ENCODE measurements at regions not wholly inside any gene's neighbourhood (a gene's known extent, or its start where the extent isn't known, plus 50 kb on each side); places are given as distances from the start of the nearest gene placed in this dataset.

DNA sequence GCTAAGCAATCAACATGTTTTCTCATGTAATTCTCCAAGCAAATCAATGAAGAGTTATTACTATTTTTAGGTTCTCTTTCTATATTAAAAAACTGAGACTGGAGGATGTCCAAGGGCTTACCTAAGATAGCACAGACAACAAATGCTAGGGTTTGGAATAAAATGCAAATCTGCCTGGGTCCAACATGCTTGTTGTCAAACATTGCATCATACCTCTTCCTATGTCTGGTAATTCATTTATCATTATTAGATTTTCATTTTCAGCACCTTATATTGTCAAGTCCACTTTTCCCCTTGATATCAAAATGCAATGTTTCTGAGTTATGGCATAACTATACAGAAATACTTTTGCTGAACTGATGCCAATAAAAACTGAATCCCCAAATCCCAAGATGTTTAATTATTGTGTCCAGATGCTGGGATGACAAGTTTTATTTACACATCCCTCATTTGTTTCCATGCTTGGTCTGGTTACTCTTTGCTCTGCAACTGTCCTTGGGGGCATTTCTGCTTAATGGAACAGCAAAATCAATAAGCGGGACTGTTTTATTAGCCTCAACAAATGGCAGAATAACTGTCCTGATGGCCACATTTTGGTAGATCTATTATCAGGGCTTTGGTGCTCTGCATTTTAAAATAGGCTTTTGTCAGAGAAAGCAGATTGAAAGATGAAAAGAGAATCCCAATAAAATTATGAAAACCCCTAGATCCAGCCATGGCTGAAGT lies 86.0 kb downstream of the C11orf87 start:
- H3K4me1 ChIP-seq (ENCODE audit: insufficient read depth, low read length) = no peaks in the 10 kb centered on the region
- H3K27me3 ChIP-seq (ENCODE audit: control insufficient read depth in 1 of 2, insufficient read depth in 2 of 2, low read length in 2 of 2) = no peaks in the 10 kb centered on the region
- 0% methylated on average over 1 of the region's 1 CpG for WGBS (ENCODE audit: low lambda C conversion rate)
- no peak overlapping the region for H3K4me3 ChIP-seq (replicated peaks in 1 of 3; ENCODE audit: insufficient read depth in 1 of 3, low read depth in 2 of 3, low read length in 3 of 3)
- FAIRE-seq (no peak), ATAC-seq (no peak), DNase-seq (ENCODE audit: low spot score) (no peak)
- BruUV-seq (replicated peaks) = no TSS peak
- CTCF ChIA-PET (ENCODE audit: low intra/inter-chr PET ratio, low total read pairs) = no interaction called here
- in situ Hi-C loops (cut with HindIII; ENCODE audit: extremely low pct_ligation_motif_present, low pct_unique_long_range_greater_than_20kb) = no loop called here
- intact Hi-C loops (cut with micrococcal nuclease; ENCODE audit: unreplicated experiment) = no loop called here
- TF ChIP-seq, protein P1, sequence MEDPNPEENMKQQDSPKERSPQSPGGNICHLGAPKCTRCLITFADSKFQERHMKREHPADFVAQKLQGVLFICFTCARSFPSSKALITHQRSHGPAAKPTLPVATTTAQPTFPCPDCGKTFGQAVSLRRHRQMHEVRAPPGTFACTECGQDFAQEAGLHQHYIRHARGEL (CRISPR knock-in tag; IDR thresholded peaks at IDR 0.05) = no peak
- TF ChIP-seq ZC3H13 (CRISPR knock-in tag; IDR thresholded peaks at IDR 0.05) (no peak), SNRNP70 (IDR thresholded peaks at IDR 0.05; ENCODE audit: low read depth, low read length) (no peak), MAFF (IDR thresholded peaks at IDR 0.05; ENCODE audit: low read depth, low read length) (no peak), MTF1 (CRISPR knock-in tag; IDR thresholded peaks at IDR 0.05) (no peak), NCOA2 (CRISPR knock-in tag; IDR thresholded peaks at IDR 0.05) (no peak), ZNF839 (CRISPR knock-in tag; IDR thresholded peaks at IDR 0.05; ENCODE audit: borderline replicate concordance) (no peak), SRSF1 (optimal IDR thresholded peaks at IDR 0.05; ENCODE audit: low read depth, low read length) (no peak)
- TF ChIP-seq, protein P2, sequence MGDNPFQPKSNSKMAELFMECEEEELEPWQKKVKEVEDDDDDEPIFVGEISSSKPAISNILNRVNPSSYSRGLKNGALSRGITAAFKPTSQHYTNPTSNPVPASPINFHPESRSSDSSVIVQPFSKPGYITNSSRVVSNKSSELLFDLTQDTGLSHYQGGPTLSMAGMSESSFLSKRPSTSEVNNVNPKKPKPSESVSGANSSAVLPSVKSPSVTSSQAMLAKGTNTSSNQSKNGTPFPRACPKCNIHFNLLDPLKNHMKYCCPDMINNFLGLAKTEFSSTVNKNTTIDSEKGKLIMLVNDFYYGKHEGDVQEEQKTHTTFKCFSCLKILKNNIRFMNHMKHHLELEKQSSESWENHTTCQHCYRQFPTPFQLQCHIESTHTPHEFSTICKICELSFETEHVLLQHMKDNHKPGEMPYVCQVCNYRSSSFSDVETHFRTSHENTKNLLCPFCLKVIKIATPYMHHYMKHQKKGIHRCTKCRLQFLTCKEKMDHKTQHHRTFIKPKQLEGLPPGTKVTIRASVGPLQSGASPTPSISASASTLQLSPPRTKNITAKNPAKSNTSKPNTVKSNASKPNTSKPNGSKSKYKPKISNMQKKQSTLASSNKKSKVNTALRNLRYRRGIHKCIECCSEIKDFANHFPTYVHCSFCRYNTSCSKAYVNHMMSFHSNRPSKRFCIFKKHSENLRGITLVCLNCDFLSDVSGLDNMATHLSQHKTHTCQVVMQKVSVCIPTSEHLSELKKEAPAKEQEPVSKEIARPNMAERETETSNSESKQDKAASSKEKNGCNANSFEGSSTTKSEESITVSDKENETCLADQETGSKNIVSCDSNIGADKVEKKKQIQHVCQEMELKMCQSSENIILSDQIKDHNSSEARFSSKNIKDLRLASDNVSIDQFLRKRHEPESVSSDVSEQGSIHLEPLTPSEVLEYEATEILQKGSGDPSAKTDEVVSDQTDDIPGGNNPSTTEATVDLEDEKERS (CRISPR knock-in tag; IDR thresholded peaks at IDR 0.05) = no peak
- POLR2A ChIA-PET = no interaction called here
- H2AFZ ChIP-seq (ENCODE audit: low read length) = no peak overlapping the region
- H3K27ac ChIP-seq (ENCODE audit: extremely low read length, insufficient read depth, low read length) = no peak overlapping the region
- H3K9me3 ChIP-seq (ENCODE audit: low read length) = no peaks in the 10 kb centered on the region
- no peak overlapping the region for H3K4me2 ChIP-seq (ENCODE audit: low read depth, low read length)
- H3K79me2 ChIP-seq (ENCODE audit: insufficient read depth, low read length) = no peaks in the 10 kb centered on the region
- no peaks in the 10 kb centered on the region for H4K20me1 ChIP-seq (ENCODE audit: insufficient read depth, low read length)
- no peak overlapping the region for H3K9ac ChIP-seq (ENCODE audit: insufficient read depth, low read depth, low read length)
- H3K36me3 ChIP-seq (replicated peaks in 1 of 2; ENCODE audit: control insufficient read depth in 1 of 2, insufficient read depth in 2 of 2, low read length in 2 of 2) = no peaks in the 10 kb centered on the region

Measured in HepG2 (cell line).